Ramos (cell line): ENCODE measurements at regions not wholly inside any gene's neighbourhood (a gene's known extent, or its start where the extent isn't known, plus 50 kb on each side); places are given as distances from the start of the nearest gene placed in this dataset.
"Not testable (repeated sequence)": the region's sequence is repeated elsewhere in the genome, so short reads cannot be mapped to it uniquely, and the experiment has no call there.

Experiments
- in situ Hi-C: fragments of 300-500 bp; cut with MboI; formaldehyde crosslinking; loops from one replicate; pipeline ENCODE4 v1.14.3; 2022; ENCODE audit warnings: low sequenced_read_pairs; ENCODE audit not compliant: unreplicated experiment

GRCh38 chr14:95597784-95598211 is 62.9 kb downstream of the GLRX5 start:
- in situ Hi-C loops = no loop called here

GRCh38 chr14:95601650-95602049 is 66.8 kb downstream of the GLRX5 start:
- in situ Hi-C loops = no loop called here

- in situ Hi-C loops = no loop called here
These were observed 68.6 kb downstream of the GLRX5 start for GRCh38 chr14:95603415-95603814.

GRCh38 chr14:95606266-95606665 is 71.4 kb downstream of the GLRX5 start:
- in situ Hi-C loops = no loop called here

GRCh38 chr14:95608637-95609235 is 73.9 kb downstream of the GLRX5 start:
- in situ Hi-C loops = no loop called here

- in situ Hi-C loops = no loop called here
These were observed 74.6 kb downstream of the GLRX5 start for GRCh38 chr14:95609398-95609990.

- in situ Hi-C loops = loop anchor here (5.0 kb wide), 2 partner anchors 71 to 161 kb away; no protein-coding TSS in a partner anchor
These were observed 74.8 kb upstream of the TCL1B start for GRCh38 chr14:95611293-95611880.

- in situ Hi-C loops = loop anchor here (5.0 kb wide), 2 partner anchors 68 to 158 kb away; no protein-coding TSS in a partner anchor
These were observed 71.9 kb upstream of the TCL1B start for GRCh38 chr14:95614349-95614748.

- in situ Hi-C loops = no loop called here
These were observed 69.5 kb upstream of the TCL1B start for GRCh38 chr14:95616745-95617144.

GRCh38 chr14:95619785-95620417 is 66.3 kb upstream of the TCL1B start:
- in situ Hi-C loops = no loop called here

- in situ Hi-C loops = no loop called here
These were observed 65.6 kb upstream of the TCL1B start for GRCh38 chr14:95620659-95621059.

- in situ Hi-C loops = no loop called here
These were observed 63.0 kb upstream of the TCL1B start for GRCh38 chr14:95623195-95623594.

GRCh38 chr14:95625710-95626109 is 60.5 kb upstream of the TCL1B start:
- in situ Hi-C loops = not testable (repeated sequence)

- in situ Hi-C loops = no loop called here
These were observed 51.2 kb upstream of the TCL1B start for GRCh38 chr14:95635051-95635450.
